ENCODE measurements at regions not wholly inside any gene's neighbourhood (a gene's known extent, or its start where the extent isn't known, plus 50 kb on each side); places are given as distances from the start of the nearest gene placed in this dataset.

- TF ChIP-seq MXI1 (conservative IDR thresholded peaks at IDR 0.05; ENCODE audit: poor library complexity, severe bottlenecking) (no peak), RAD21 (conservative IDR thresholded peaks at IDR 0.05) (no peak), EP300 (conservative IDR thresholded peaks at IDR 0.05; ENCODE audit: poor library complexity, severe bottlenecking) (no peak), EZH2 (IDR thresholded peaks at IDR 0.05; ENCODE audit: borderline replicate concordance, insufficient read depth, low read length, poor library complexity, severe bottlenecking) (no peak), POLR2AphosphoS5 (IDR thresholded peaks at IDR 0.05) (no peak), TAF1 (IDR thresholded peaks at IDR 0.05; ENCODE audit: low read depth) (no peak), CTCF (IDR thresholded peaks at IDR 0.05; ENCODE audit: poor library complexity, severe bottlenecking) (no peak), SMC3 (conservative IDR thresholded peaks at IDR 0.05; ENCODE audit: poor library complexity) (no peak), REST (IDR thresholded peaks at IDR 0.05; ENCODE audit: borderline replicate concordance) (no peak)
- no peaks in the 10 kb centered on the region for H3K36me3 ChIP-seq (ENCODE audit: insufficient read depth, low read length)
- H3K4me2 ChIP-seq (ENCODE audit: low read length), result no peak overlapping the region
- no peaks in the 10 kb centered on the region for H3F3A ChIP-seq (ENCODE audit: insufficient read depth, low read length, poor library complexity, severe bottlenecking)
- no peaks in the 10 kb centered on the region for H3K27me3 ChIP-seq (ENCODE audit: insufficient read depth, low read depth, low read length)
- H3K27ac ChIP-seq (ENCODE audit: low read length), result no peak overlapping the region
- no peaks in the 10 kb centered on the region for H4K20me1 ChIP-seq (ENCODE audit: insufficient read depth)
- no peaks in the 10 kb centered on the region for H3K79me2 ChIP-seq (replicated peaks; ENCODE audit: insufficient read depth, low read length)
- H3K9ac ChIP-seq (ENCODE audit: low read length), result no peak overlapping the region
- H3K9me2 ChIP-seq (ENCODE audit: insufficient read depth, low read length), result no peaks in the 10 kb centered on the region
- no peak overlapping the region for H2AFZ ChIP-seq (ENCODE audit: low read depth, low read length)
- H3K4me3 ChIP-seq (ENCODE audit: low read length), result no peak overlapping the region
- H3K9me3 ChIP-seq (ENCODE audit: low read length), result no peaks in the 10 kb centered on the region
Measured at GRCh38 chr3:30293621-30294240, 312.7 kb upstream of the TGFBR2 start.

- H3K27me3 ChIP-seq (ENCODE audit: insufficient read depth, low read depth, low read length), result no peaks in the 10 kb centered on the region
- H3K9ac ChIP-seq (ENCODE audit: low read length), result no peak overlapping the region
- H2AFZ ChIP-seq (ENCODE audit: low read depth, low read length), result no peak overlapping the region
- H3F3A ChIP-seq (ENCODE audit: insufficient read depth, low read length, poor library complexity, severe bottlenecking), result no peaks in the 10 kb centered on the region
- no peak overlapping the region for H3K4me3 ChIP-seq (ENCODE audit: low read length)
- no peaks in the 10 kb centered on the region for H4K20me1 ChIP-seq (ENCODE audit: insufficient read depth)
- TF ChIP-seq POLR2AphosphoS5 (IDR thresholded peaks at IDR 0.05), result no peak
- no peak for TF ChIP-seq REST (IDR thresholded peaks at IDR 0.05; ENCODE audit: borderline replicate concordance)
- no peak overlapping the region for H3K4me2 ChIP-seq (ENCODE audit: low read length)
- no peaks in the 10 kb centered on the region for H3K9me2 ChIP-seq (ENCODE audit: insufficient read depth, low read length)
- no peaks in the 10 kb centered on the region for H3K36me3 ChIP-seq (ENCODE audit: insufficient read depth, low read length)
- no peaks in the 10 kb centered on the region for H3K79me2 ChIP-seq (replicated peaks; ENCODE audit: insufficient read depth, low read length)
- H3K27ac ChIP-seq (ENCODE audit: low read length), result no peak overlapping the region
- no peaks in the 10 kb centered on the region for H3K9me3 ChIP-seq (ENCODE audit: low read length)
Measured at GRCh38 chr3:30294241-30294667, 312.1 kb upstream of the TGFBR2 start.

Data from neural cell (in vitro differentiated cells).